ENCODE measurements at regions not wholly inside any gene's neighbourhood (a gene's known extent, or its start where the extent isn't known, plus 50 kb on each side); places are given as distances from the start of the nearest gene placed in this dataset.

DNA sequence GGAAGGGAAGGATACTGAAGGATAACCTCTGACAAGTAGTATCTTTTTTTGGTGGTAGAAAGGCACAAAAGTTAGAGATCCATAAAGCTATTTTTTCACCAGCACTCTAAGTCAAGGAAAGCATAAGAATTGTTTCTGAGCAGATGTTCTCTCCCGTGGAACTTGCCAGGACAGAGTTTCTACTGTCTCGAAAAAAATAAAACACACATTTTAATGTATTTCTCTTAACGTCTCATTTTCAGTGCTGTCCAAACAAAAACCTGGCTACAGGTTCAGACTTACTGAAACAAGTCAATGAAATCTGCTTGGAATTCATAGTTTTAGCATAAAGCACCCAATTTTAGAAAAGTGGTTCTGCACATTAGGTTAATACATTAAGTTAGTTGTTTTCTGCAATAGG is 338.3 kb downstream of the LTN1 start:
- no peak overlapping the region for H2AFZ ChIP-seq
- H4K20me1 ChIP-seq (replicated peaks; ENCODE audit: insufficient read depth) = no peaks in the 10 kb centered on the region
- no peak for ATAC-seq

More for the DNA sequence above, 338.3 kb downstream of the LTN1 start:
- Histone ChIP-seq H3K4me2 (no peak overlapping the region), H3K36me3 (ENCODE audit: insufficient read depth) (no peaks in the 10 kb centered on the region), H3K27ac (ENCODE audit: low read depth) (no peak overlapping the region), H3K79me2 (replicated peaks; ENCODE audit: insufficient read depth) (no peaks in the 10 kb centered on the region), H3K9me2 (ENCODE audit: insufficient read depth) (no peaks in the 10 kb centered on the region), H3F3A (replicated peaks; ENCODE audit: low read depth) (no peaks in the 10 kb centered on the region), H3K4me1 (ENCODE audit: insufficient read depth) (no peaks in the 10 kb centered on the region), H3K27me3 (ENCODE audit: insufficient read depth) (no peaks in the 10 kb centered on the region), H3K4me3 (no peak overlapping the region)
- Mint-ChIP-seq H3K27me3 (ENCODE audit: insufficient read depth, low read depth, poor library complexity) (no peaks in the 10 kb centered on the region), H3K4me1 (peaks cover 3% of the 10 kb centered on the region; the same call in 2 of the 3 replicates), H3K9me3 (no peaks in the 10 kb centered on the region), H3K4me3 (no peak overlapping the region), H3K27ac (no peak overlapping the region), H3K36me3 (ENCODE audit: low read depth) (no peaks in the 10 kb centered on the region)
- TF ChIP-seq EZH2 (IDR thresholded peaks at IDR 0.05; ENCODE audit: low read depth, unreplicated experiment) (no peak), JUNB (IDR thresholded peaks at IDR 0.05; ENCODE audit: unreplicated experiment) (no peak), ZNF331 (CRISPR knock-in tag; IDR thresholded peaks at IDR 0.05; ENCODE audit: low read depth) (no peak), CREB1 (CRISPR knock-in tag; IDR thresholded peaks at IDR 0.05; ENCODE audit: low read depth) (no peak), NANOG (IDR thresholded peaks at IDR 0.05; ENCODE audit: borderline replicate concordance) (no peak), EZH2phosphoT487 (IDR thresholded peaks at IDR 0.05; ENCODE audit: unreplicated experiment) (no peak), STAT1 (IDR thresholded peaks at IDR 0.05; ENCODE audit: unreplicated experiment) (no peak)
- TF ChIP-seq, protein P1, sequence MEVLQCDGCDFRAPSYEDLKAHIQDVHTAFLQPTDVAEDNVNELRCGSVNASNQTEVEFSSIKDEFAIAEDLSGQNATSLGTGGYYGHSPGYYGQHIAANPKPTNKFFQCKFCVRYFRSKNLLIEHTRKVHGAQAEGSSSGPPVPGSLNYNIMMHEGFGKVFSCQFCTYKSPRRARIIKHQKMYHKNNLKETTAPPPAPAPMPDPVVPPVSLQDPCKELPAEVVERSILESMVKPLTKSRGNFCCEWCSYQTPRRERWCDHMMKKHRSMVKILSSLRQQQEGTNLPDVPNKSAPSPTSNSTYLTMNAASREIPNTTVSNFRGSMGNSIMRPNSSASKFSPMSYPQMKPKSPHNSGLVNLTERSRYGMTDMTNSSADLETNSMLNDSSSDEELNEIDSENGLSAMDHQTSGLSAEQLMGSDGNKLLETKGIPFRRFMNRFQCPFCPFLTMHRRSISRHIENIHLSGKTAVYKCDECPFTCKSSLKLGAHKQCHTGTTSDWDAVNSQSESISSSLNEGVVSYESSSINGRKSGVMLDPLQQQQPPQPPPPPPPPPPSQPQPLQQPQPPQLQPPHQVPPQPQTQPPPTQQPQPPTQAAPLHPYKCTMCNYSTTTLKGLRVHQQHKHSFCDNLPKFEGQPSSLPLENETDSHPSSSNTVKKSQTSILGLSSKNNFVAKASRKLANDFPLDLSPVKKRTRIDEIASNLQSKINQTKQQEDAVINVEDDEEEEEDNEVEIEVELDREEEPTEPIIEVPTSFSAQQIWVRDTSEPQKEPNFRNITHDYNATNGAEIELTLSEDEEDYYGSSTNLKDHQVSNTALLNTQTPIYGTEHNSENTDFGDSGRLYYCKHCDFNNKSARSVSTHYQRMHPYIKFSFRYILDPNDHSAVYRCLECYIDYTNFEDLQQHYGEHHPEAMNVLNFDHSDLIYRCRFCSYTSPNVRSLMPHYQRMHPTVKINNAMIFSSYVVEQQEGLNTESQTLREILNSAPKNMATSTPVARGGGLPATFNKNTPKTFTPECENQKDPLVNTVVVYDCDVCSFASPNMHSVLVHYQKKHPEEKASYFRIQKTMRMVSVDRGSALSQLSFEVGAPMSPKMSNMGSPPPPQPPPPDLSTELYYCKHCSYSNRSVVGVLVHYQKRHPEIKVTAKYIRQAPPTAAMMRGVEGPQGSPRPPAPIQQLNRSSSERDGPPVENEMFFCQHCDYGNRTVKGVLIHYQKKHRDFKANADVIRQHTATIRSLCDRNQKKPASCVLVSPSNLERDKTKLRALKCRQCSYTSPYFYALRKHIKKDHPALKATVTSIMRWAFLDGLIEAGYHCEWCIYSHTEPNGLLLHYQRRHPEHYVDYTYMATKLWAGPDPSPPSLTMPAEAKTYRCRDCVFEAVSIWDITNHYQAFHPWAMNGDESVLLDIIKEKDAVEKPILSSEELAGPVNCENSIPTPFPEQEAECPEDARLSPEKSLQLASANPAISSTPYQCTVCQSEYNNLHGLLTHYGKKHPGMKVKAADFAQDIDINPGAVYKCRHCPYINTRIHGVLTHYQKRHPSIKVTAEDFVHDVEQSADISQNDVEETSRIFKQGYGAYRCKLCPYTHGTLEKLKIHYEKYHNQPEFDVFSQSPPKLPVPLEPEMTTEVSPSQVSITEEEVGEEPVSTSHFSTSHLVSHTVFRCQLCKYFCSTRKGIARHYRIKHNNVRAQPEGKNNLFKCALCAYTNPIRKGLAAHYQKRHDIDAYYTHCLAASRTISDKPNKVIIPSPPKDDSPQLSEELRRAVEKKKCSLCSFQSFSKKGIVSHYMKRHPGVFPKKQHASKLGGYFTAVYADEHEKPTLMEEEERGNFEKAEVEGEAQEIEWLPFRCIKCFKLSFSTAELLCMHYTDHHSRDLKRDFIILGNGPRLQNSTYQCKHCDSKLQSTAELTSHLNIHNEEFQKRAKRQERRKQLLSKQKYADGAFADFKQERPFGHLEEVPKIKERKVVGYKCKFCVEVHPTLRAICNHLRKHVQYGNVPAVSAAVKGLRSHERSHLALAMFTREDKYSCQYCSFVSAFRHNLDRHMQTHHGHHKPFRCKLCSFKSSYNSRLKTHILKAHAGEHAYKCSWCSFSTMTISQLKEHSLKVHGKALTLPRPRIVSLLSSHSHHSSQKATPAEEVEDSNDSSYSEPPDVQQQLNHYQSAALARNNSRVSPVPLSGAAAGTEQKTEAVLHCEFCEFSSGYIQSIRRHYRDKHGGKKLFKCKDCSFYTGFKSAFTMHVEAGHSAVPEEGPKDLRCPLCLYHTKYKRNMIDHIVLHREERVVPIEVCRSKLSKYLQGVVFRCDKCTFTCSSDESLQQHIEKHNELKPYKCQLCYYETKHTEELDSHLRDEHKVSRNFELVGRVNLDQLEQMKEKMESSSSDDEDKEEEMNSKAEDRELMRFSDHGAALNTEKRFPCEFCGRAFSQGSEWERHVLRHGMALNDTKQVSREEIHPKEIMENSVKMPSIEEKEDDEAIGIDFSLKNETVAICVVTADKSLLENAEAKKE (CRISPR knock-in tag; IDR thresholded peaks at IDR 0.05) = no peak
- TF ChIP-seq, protein P2, sequence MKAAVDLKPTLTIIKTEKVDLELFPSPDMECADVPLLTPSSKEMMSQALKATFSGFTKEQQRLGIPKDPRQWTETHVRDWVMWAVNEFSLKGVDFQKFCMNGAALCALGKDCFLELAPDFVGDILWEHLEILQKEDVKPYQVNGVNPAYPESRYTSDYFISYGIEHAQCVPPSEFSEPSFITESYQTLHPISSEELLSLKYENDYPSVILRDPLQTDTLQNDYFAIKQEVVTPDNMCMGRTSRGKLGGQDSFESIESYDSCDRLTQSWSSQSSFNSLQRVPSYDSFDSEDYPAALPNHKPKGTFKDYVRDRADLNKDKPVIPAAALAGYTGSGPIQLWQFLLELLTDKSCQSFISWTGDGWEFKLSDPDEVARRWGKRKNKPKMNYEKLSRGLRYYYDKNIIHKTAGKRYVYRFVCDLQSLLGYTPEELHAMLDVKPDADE (IDR thresholded peaks at IDR 0.05) = no peak
- TF ChIP-seq, protein P3, sequence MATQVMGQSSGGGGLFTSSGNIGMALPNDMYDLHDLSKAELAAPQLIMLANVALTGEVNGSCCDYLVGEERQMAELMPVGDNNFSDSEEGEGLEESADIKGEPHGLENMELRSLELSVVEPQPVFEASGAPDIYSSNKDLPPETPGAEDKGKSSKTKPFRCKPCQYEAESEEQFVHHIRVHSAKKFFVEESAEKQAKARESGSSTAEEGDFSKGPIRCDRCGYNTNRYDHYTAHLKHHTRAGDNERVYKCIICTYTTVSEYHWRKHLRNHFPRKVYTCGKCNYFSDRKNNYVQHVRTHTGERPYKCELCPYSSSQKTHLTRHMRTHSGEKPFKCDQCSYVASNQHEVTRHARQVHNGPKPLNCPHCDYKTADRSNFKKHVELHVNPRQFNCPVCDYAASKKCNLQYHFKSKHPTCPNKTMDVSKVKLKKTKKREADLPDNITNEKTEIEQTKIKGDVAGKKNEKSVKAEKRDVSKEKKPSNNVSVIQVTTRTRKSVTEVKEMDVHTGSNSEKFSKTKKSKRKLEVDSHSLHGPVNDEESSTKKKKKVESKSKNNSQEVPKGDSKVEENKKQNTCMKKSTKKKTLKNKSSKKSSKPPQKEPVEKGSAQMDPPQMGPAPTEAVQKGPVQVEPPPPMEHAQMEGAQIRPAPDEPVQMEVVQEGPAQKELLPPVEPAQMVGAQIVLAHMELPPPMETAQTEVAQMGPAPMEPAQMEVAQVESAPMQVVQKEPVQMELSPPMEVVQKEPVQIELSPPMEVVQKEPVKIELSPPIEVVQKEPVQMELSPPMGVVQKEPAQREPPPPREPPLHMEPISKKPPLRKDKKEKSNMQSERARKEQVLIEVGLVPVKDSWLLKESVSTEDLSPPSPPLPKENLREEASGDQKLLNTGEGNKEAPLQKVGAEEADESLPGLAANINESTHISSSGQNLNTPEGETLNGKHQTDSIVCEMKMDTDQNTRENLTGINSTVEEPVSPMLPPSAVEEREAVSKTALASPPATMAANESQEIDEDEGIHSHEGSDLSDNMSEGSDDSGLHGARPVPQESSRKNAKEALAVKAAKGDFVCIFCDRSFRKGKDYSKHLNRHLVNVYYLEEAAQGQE (IDR thresholded peaks at IDR 0.05; ENCODE audit: unreplicated experiment) = no peak
- no peak for DNase-seq (ENCODE audit: low spot score)

Data from GM23338 (cell line).